Astrocyte of the hippocampus (primary cell): ENCODE measurements at regions not wholly inside any gene's neighbourhood (a gene's known extent, or its start where the extent isn't known, plus 50 kb on each side); places are given as distances from the start of the nearest gene placed in this dataset.
"Not testable (repeated sequence)": the region's sequence is repeated elsewhere in the genome, so short reads cannot be mapped to it uniquely, and the experiment has no call there.

Experiments
- DNase-seq: peaks from one replicate; pipeline ENCODE4 v3.0.0; 2011; ENCODE audit warnings: low read depth, low spot score

- DNase-seq = no peak
Measured at GRCh38 chr12:97713270-97713669, 250.7 kb downstream of the RMST start.

- DNase-seq = no peak
Measured at GRCh38 chr12:97714107-97714563, 251.5 kb downstream of the RMST start.

GRCh38 chr12:97716356-97716755 lies 253.8 kb downstream of the RMST start:
- DNase-seq = peak; percentile 41

DNA sequence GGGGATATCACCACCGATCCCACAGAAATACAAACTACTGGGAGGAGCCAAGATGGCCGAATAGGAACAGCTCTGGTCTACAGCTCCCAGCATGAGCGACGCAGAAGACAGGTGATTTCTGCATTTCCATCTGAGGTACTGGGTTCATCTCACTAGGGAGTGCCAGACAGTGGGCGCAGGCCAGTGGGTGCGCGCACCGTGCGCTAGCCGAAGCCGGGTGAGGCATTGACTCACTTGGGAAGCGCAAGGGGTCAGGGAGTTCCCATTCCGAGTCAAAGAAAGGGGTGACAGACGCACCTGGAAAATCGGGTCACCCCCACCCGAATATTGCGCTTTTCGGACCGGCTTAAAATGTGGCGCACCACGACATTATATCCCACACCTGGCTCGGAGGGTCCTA lies 261.2 kb downstream of the RMST start:
- not testable (repeated sequence) for DNase-seq

DNA sequence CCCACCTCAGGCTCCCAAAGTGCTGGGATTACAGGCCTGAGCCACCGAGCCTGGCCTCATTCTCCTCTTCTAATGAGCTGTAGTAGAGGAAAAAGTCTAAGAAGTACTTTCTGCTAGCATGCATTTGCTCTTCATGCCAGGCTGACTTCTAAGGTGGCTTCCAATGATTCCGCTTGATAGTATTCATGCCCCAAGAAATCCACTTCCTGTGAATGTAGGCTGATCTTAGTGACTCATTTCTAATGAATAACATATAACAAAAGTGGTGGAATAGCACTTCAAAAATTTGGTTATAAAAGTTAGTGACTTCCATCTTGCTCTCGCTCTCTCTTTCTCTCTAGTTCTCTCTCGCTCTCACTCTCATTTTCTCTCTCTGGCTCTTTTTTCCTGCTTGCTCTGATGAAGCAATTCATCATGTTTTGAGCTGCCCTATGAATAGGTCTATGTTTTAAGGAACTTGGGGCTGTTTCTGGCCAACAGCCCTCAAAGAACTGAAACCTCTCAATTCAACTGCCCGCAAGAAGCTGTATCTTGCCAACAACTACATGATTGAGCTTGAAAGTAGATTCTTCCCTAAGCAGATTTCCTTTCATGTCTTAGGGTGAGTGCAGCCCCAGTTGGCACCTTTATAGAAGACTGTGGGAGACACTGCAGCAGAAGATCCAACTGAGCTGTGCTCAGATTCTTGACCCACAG lies 282.9 kb downstream of the RMST start:
- DNase-seq = peak; percentile 37

- DNase-seq = no peak
Measured at GRCh38 chr12:97748298-97748697, 285.7 kb downstream of the RMST start.

- no peak for DNase-seq
Measured at GRCh38 chr12:97751704-97752103, 289.1 kb downstream of the RMST start.

GRCh38 chr12:97752129-97752528 lies 289.5 kb downstream of the RMST start:
- peak; percentile 6 for DNase-seq

- DNase-seq = no peak
Measured at GRCh38 chr12:97753332-97753731, 290.7 kb downstream of the RMST start.

GRCh38 chr12:97754306-97754705 lies 291.7 kb downstream of the RMST start:
- DNase-seq = no peak

DNA sequence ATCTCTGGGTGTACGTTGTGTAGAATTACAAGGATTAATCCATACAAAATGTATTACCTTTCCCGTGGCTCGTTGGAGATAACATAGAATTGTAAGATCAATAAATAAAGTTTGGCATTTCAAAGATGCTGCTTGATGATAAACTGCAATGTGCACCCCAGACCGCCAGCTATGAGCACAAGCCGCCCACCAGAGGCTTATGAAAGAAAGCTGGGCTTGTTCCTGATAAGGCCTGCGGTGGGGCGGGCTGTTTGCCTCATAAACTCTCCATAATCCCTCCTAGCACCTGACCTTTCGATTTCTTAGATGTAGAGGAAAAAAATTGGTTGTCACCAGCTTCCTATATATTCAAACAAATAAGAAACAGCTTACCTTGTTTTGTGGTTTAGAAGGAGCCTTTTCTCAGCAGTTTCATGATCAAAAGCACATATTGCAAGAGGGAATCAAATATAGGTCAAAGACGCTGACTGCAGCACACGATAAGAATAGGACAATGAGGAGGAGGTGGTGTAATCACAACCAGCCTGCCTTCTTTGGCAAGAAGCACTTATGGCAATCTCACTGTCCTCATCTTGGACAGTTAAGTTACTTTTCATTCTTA lies 293.6 kb downstream of the RMST start:
- DNase-seq = no peak

GRCh38 chr12:97756741-97757140 lies 294.1 kb downstream of the RMST start:
- DNase-seq = no peak

GRCh38 chr12:97757481-97758193 lies 295.0 kb downstream of the RMST start:
- DNase-seq = no peak

DNA sequence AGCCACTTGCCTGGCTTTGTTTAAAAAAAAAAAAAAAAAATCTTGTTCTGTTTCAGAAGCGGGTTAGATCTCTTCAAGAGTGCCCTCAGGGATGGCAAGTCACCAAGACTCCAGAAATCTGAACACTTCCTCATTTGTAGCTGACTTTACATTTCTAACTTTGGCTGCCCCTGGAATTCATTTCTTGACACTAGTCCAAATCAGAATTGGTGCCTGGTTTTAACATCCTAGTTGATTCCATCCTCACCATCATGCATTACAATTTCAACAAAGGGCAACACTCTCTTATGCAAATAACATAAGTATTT lies 295.5 kb downstream of the RMST start:
- DNase-seq = no peak

GRCh38 chr12:97758586-97758985 lies 296.0 kb downstream of the RMST start:
- DNase-seq = no peak

- no peak for DNase-seq
Measured at GRCh38 chr12:97760601-97761000, 298.0 kb downstream of the RMST start.

- no peak for DNase-seq
Measured at GRCh38 chr12:97763113-97763512, 300.5 kb downstream of the RMST start.

GRCh38 chr12:97764700-97765099 lies 302.1 kb downstream of the RMST start:
- no peak for DNase-seq

- no peak for DNase-seq
Measured at GRCh38 chr12:97767347-97767746, 304.7 kb downstream of the RMST start.

DNA sequence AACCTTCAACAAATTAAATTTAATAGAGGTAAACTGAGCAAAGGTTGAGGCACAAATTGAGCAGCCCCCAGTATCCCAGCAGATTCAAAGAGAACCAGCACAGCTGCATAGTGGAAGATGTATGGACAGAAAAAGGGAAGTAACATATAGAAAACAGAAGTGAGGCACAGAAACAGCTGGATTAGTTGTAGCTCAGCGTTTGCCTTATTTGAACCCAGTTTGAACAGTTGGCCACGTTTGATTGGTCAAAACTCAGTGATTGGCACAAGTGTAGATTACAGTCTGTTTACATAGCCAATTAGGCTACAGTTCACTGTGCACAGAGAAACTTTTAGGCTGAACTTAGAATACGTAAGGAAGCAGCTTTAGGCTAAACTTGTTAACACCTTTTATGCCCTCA lies 315.5 kb downstream of the RMST start:
- no peak for DNase-seq

GRCh38 chr12:97781342-97781741 lies 318.7 kb downstream of the RMST start:
- DNase-seq = no peak

- no peak for DNase-seq
Measured at GRCh38 chr12:97784904-97785303, 322.3 kb downstream of the RMST start.

DNA sequence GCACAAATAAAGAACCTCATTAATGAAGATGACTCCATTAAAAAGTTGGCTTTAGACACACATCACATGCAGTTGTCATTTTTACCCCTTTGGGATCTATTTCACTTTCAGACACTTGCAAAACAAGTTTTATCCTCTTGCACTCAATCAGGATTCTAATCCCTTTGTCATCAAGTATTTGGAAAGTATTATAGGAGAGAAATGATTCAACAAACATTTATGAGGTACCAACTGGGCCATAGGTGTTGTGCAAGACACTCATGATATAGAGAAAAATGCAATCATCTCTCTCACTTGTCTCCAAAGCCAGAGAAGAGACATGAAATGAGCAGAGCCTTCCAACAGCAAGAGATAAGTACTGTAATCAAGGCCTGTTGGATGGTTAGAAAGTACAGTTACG lies 327.7 kb downstream of the RMST start:
- no peak for DNase-seq
